Endothelial cell of umbilical vein (primary cell): ENCODE measurements at regions not wholly inside any gene's neighbourhood (a gene's known extent, or its start where the extent isn't known, plus 50 kb on each side); places are given as distances from the start of the nearest gene placed in this dataset.

Source experiments
- EZH2 ChIP-seq: IDR thresholded peaks from 2 replicates; pipeline ENCODE4 v1.6.1; 2012; ENCODE audit warnings: borderline replicate concordance, low read depth, mild to moderate bottlenecking, moderate library complexity, low read length, inconsistent platforms; ENCODE audit not compliant: severe bottlenecking
- FOS ChIP-seq: IDR thresholded peaks from 2 replicates; pipeline ENCODE4 v1.6.1; 2011; ENCODE audit warnings: mild to moderate bottlenecking, low read length, moderate library complexity, borderline replicate concordance; ENCODE audit not compliant: insufficient read depth
- GATA2 ChIP-seq: IDR thresholded peaks from 2 replicates; pipeline ENCODE4 v1.7.0; 2011; ENCODE audit warnings: low read depth, mild to moderate bottlenecking, moderate library complexity, mixed read lengths, low read length; ENCODE audit not compliant: insufficient read length, insufficient read depth
- JUN ChIP-seq: IDR thresholded peaks from 2 replicates; pipeline ENCODE4 v1.6.1; 2011; ENCODE audit warnings: borderline replicate concordance, low read depth; ENCODE audit not compliant: insufficient read length, insufficient read depth
- POLR2A ChIP-seq: IDR thresholded peaks from 2 replicates; pipeline ENCODE4 v1.6.1; 2012; ENCODE audit warnings: low read depth, mild to moderate bottlenecking, control low read depth, low read length
- POLR2AphosphoS5 ChIP-seq: IDR thresholded peaks from 2 replicates; pipeline ENCODE4 v1.6.1; 2012; ENCODE audit warnings: low read depth, mild to moderate bottlenecking, control low read depth, low read length, moderate library complexity; ENCODE audit not compliant: insufficient read depth
- TF ChIP-seq, protein P1 (sequence below), 2 donors: IDR thresholded peaks; 1 replicate in 1 of 2; 2 replicates in 1 of 2; pipeline ENCODE4 v1.5.1; 2011; ENCODE audit warnings: low read length in 2 of 2, mild to moderate bottlenecking in 2 of 2, moderate library complexity in 2 of 2, control low read depth in 1 of 2, inconsistent platforms in 1 of 2, low read depth in 1 of 2; ENCODE audit not compliant: insufficient read depth in 1 of 2; ENCODE audit errors: extremely low read depth in 1 of 2
- TF ChIP-seq, protein P2 (sequence below): IDR thresholded peaks from 2 replicates; pipeline ENCODE4 v1.6.1; 2011; ENCODE audit not compliant: insufficient read depth, insufficient read length

DNA sequence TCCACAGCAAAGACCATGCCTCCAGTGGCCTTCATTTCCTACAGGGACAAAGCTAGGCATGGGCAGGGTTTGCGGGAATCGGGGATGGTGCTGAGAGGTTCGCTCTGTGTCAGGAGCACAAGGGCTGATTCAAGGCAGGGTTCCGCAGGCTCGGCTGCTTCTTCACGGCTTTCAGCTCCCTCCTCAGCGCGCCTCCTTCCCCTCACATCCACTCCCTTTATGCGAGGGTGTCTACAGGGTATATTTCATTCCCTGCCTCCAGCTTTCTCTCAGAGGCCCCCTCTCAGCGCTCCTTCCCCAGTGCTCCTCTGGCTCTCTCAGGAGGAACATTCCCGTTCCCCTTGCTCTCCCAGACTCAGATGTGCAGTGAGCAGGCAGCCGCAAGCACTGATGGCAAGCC is 78.7 kb upstream of the ASB18 start:
- TF ChIP-seq, protein P1, sequence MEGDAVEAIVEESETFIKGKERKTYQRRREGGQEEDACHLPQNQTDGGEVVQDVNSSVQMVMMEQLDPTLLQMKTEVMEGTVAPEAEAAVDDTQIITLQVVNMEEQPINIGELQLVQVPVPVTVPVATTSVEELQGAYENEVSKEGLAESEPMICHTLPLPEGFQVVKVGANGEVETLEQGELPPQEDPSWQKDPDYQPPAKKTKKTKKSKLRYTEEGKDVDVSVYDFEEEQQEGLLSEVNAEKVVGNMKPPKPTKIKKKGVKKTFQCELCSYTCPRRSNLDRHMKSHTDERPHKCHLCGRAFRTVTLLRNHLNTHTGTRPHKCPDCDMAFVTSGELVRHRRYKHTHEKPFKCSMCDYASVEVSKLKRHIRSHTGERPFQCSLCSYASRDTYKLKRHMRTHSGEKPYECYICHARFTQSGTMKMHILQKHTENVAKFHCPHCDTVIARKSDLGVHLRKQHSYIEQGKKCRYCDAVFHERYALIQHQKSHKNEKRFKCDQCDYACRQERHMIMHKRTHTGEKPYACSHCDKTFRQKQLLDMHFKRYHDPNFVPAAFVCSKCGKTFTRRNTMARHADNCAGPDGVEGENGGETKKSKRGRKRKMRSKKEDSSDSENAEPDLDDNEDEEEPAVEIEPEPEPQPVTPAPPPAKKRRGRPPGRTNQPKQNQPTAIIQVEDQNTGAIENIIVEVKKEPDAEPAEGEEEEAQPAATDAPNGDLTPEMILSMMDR (IDR thresholded peaks at IDR 0.05; ENCODE audit: extremely low read depth in 1 of 2, insufficient read depth in 1 of 2, low read depth in 1 of 2, low read length in 2 of 2): no peak
- TF ChIP-seq POLR2A: no peak
- no peak for TF ChIP-seq POLR2AphosphoS5
- TF ChIP-seq JUN: no peak
- TF ChIP-seq EZH2: no peak
- TF ChIP-seq, protein P2, sequence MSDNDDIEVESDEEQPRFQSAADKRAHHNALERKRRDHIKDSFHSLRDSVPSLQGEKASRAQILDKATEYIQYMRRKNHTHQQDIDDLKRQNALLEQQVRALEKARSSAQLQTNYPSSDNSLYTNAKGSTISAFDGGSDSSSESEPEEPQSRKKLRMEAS: no peak
- no peak for TF ChIP-seq GATA2
- no peak for TF ChIP-seq FOS
